ENCODE measurements at regions not wholly inside any gene's neighbourhood (a gene's known extent, or its start where the extent isn't known, plus 50 kb on each side); places are given as distances from the start of the nearest gene placed in this dataset.

DNA sequence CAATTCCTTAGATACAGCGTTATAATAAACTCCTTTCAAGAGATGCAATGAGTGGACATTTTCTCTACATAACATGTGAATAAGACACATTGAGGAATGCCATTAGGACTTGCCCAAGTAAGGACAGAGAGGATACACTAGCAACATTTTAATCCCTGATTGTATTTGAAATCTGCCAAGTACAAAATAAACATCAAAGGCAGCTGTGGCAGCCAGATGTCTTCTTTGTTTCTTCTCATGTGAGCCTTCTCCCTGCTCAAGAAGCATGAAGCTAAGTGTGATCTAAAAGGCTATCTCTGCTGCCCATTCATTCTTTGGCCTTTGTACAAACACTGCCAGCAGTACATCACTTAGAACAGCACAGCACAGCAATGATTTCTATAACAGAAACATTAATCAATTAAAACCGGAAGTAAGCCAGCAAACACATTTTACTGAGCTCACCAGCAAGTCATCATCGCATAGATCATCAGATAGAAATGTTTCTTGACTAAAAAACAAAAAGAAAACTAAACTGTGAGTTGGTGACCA is 364.0 kb downstream of the CNTN6 start:
- BruUV-seq (replicated peaks): no TSS peak
- FAIRE-seq (no peak), ATAC-seq (no peak), DNase-seq (ENCODE audit: extremely low read depth in 1 of 4, low spot score in 3 of 4) (no peak)
- H3K9me1 ChIP-seq (ENCODE audit: control insufficient read depth, insufficient read depth, low read length): no peaks in the 10 kb centered on the region
- H3K4me1 ChIP-seq (replicated peaks in 1 of 2; ENCODE audit: control insufficient read depth in 2 of 2, insufficient read depth in 2 of 2, low read length in 2 of 2): no peaks in the 10 kb centered on the region
- no peaks in the 10 kb centered on the region for H3K79me2 ChIP-seq (ENCODE audit: control insufficient read depth, insufficient read depth, low read length)
- H3K4me2 ChIP-seq (ENCODE audit: insufficient read depth, low read length): no peak overlapping the region
- H3K9ac ChIP-seq (ENCODE audit: insufficient read depth in 1 of 2, low read depth in 2 of 2, low read length in 2 of 2): no peak overlapping the region
- no peak overlapping the region for H3K27ac ChIP-seq (ENCODE audit: extremely low read depth, low read depth, low read length)
- H4K20me1 ChIP-seq (replicated peaks; ENCODE audit: control insufficient read depth, insufficient read depth, low read length): no peaks in the 10 kb centered on the region
- H3K36me3 ChIP-seq (ENCODE audit: control insufficient read depth, insufficient read depth, low read length): no peaks in the 10 kb centered on the region
- CTCF ChIA-PET (ENCODE audit: low intra/inter-chr PET ratio): no interaction called here
- 0% methylated on average over 3 of the region's 3 CpGs for WGBS (ENCODE audit: insufficient coverage, low coverage, missing lambda C conversion rate)
- H3K4me3 ChIP-seq: no peak overlapping the region
- in situ Hi-C loops (cut with MboI): no loop called here
- intact Hi-C loops (cut with micrococcal nuclease): no loop called here
- TF ChIP-seq NFIC (IDR thresholded peaks at IDR 0.05): no peak
- TF ChIP-seq ATF1 (CRISPR knock-in tag; IDR thresholded peaks at IDR 0.05): no peak
- TF ChIP-seq ATF1 (tag; IDR thresholded peaks at IDR 0.05): no peak
- TF ChIP-seq XRCC4 (IDR thresholded peaks at IDR 0.05; ENCODE audit: extremely low read depth, insufficient read depth, insufficient read length): no peak
- no peak for TF ChIP-seq THRAP3 (IDR thresholded peaks at IDR 0.05; ENCODE audit: borderline replicate concordance)
- TF ChIP-seq ZFP1 (CRISPR knock-in tag; IDR thresholded peaks at IDR 0.05): no peak
- no peak for TF ChIP-seq EP300 (IDR thresholded peaks at IDR 0.05; ENCODE audit: low read length)
- TF ChIP-seq ZNF274 (IDR thresholded peaks at IDR 0.05; ENCODE audit: borderline replicate concordance, low read depth, low read length): no peak
- no peak for TF ChIP-seq ZNF75A (CRISPR knock-in tag; IDR thresholded peaks at IDR 0.05)
- TF ChIP-seq ZNF644 (tag; IDR thresholded peaks at IDR 0.05; ENCODE audit: low read depth): no peak
- TF ChIP-seq BDP1 (IDR thresholded peaks at IDR 0.05; ENCODE audit: insufficient read depth, insufficient read length): no peak
- no peak for TF ChIP-seq ZNF140 (CRISPR knock-in tag; IDR thresholded peaks at IDR 0.05)
- TF ChIP-seq NRF1 (conservative IDR thresholded peaks at IDR 0.05 in 1 of 2, IDR thresholded peaks at IDR 0.05 in 1 of 2): no peak
- TF ChIP-seq, protein P1, sequence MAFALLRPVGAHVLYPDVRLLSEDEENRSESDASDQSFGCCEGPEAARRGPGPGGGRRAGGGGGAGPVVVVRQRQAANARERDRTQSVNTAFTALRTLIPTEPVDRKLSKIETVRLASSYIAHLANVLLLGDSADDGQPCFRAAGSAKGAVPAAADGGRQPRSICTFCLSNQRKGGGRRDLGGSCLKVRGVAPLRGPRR (CRISPR knock-in tag; IDR thresholded peaks at IDR 0.05): no peak
- no peak for TF ChIP-seq ZNF316 (IDR thresholded peaks at IDR 0.05)
- TF ChIP-seq PCBP1 (IDR thresholded peaks at IDR 0.05; ENCODE audit: low read depth, low read length, poor library complexity, severe bottlenecking): no peak
- TF ChIP-seq ZFP30 (CRISPR knock-in tag; IDR thresholded peaks at IDR 0.05; ENCODE audit: borderline replicate concordance): no peak
- POLR2A ChIA-PET: no interaction called here
- H3K9me3 ChIP-seq (replicated peaks; ENCODE audit: control insufficient read depth, insufficient read depth, low read depth, low read length): no peaks in the 10 kb centered on the region; the same call in 1 of the 2 replicates
- H3K27me3 ChIP-seq (ENCODE audit: control insufficient read depth in 2 of 2, insufficient read depth in 2 of 2, low read length in 2 of 2): no peaks in the 10 kb centered on the region
- no peak overlapping the region for H2AFZ ChIP-seq (ENCODE audit: low read depth, low read length)
